H9 (cell line): ENCODE measurements at regions not wholly inside any gene's neighbourhood (a gene's known extent, or its start where the extent isn't known, plus 50 kb on each side); places are given as distances from the start of the nearest gene placed in this dataset.

Source experiments
- DNase-seq: peaks from one replicate; pipeline ENCODE4 v3.0.0-alpha.2; 2017
- H2AFZ ChIP-seq: one replicate; pipeline ENCODE4 v1.6.1; 2013; ENCODE audit warnings: mild to moderate bottlenecking, low read length, control low read depth, moderate library complexity
- H2AK5ac ChIP-seq: 2 replicates; pipeline ENCODE4 v1.6.1; 2013; ENCODE audit warnings: low read length, control low read depth, mixed read lengths; ENCODE audit not compliant: insufficient read length
- H2BK120ac ChIP-seq: one replicate; pipeline ENCODE4 v1.6.1; 2013; ENCODE audit warnings: low read depth, mild to moderate bottlenecking, low read length, control low read depth, inconsistent platforms; ENCODE audit not compliant: poor library complexity, severe bottlenecking
- H2BK12ac ChIP-seq: 2 replicates; pipeline ENCODE4 v1.6.1; 2013; ENCODE audit warnings: low read length, control low read depth, mixed read lengths, low read depth; ENCODE audit not compliant: insufficient read length
- H2BK15ac ChIP-seq: 2 replicates; pipeline ENCODE4 v1.6.1; 2013; ENCODE audit warnings: low read depth, low read length, control low read depth
- H2BK20ac ChIP-seq: one replicate; pipeline ENCODE4 v1.6.1; 2013; ENCODE audit warnings: low read depth, mild to moderate bottlenecking, low read length, control low read depth, inconsistent platforms; ENCODE audit not compliant: poor library complexity, severe bottlenecking
- H2BK5ac ChIP-seq: 2 replicates; pipeline ENCODE4 v1.6.1; 2013; ENCODE audit warnings: low read length, control low read depth, mixed read lengths; ENCODE audit not compliant: insufficient read length
- H3K14ac ChIP-seq: 2 replicates; pipeline ENCODE4 v1.6.1; 2013; ENCODE audit warnings: low read length, control low read depth; ENCODE audit not compliant: insufficient read depth
- H3K18ac ChIP-seq: 2 replicates; pipeline ENCODE4 v1.6.1; 2013; ENCODE audit warnings: low read depth, mild to moderate bottlenecking, mixed read lengths, low read length, control low read depth; ENCODE audit not compliant: insufficient read length
- H3K23ac ChIP-seq: 2 replicates; pipeline ENCODE4 v1.6.1; 2013; ENCODE audit warnings: low read length, control low read depth, mixed read lengths, low read depth; ENCODE audit not compliant: insufficient read length
- H3K23me2 ChIP-seq: 2 replicates; pipeline ENCODE4 v1.6.1; 2013; ENCODE audit warnings: low read depth, mild to moderate bottlenecking, mixed read lengths, low read length, control low read depth; ENCODE audit not compliant: insufficient read length, poor library complexity, severe bottlenecking
- H3K27ac ChIP-seq: 2 replicates; pipeline ENCODE4 v1.5.1; 2013; ENCODE audit warnings: low read length, control low read depth, mixed read lengths, low read depth; ENCODE audit not compliant: insufficient read length
- H3K27me3 ChIP-seq: 2 replicates; pipeline ENCODE4 v1.6.1; 2013; ENCODE audit warnings: low read length, control low read depth, inconsistent platforms; ENCODE audit not compliant: insufficient read depth
- H3K4ac ChIP-seq: 2 replicates; pipeline ENCODE4 v1.6.1; 2013; ENCODE audit warnings: low read depth, mild to moderate bottlenecking, control low read depth, inconsistent platforms, low read length, moderate library complexity
- H3K4me1 ChIP-seq: 2 replicates; pipeline ENCODE4 v1.6.1; 2013; ENCODE audit warnings: low read length, control low read depth, inconsistent platforms; ENCODE audit not compliant: insufficient read depth
- H3K4me2 ChIP-seq: 2 replicates; pipeline ENCODE4 v1.6.1; 2013; ENCODE audit warnings: low read length, control low read depth, mixed read lengths; ENCODE audit not compliant: insufficient read length, insufficient read depth
- H3K56ac ChIP-seq: 2 replicates; pipeline ENCODE4 v1.6.1; 2013; ENCODE audit warnings: low read depth, mild to moderate bottlenecking, mixed read lengths, low read length, control low read depth; ENCODE audit not compliant: insufficient read length
- H3K79me1 ChIP-seq: 2 replicates; pipeline ENCODE4 v1.6.1; 2013; ENCODE audit warnings: low read depth, mild to moderate bottlenecking, moderate library complexity, low read length, control low read depth, inconsistent platforms; ENCODE audit not compliant: insufficient read depth, poor library complexity, severe bottlenecking
- H3K79me2 ChIP-seq: 2 replicates; pipeline ENCODE4 v1.6.1; 2013; ENCODE audit warnings: low read length, control low read depth, inconsistent platforms; ENCODE audit not compliant: insufficient read depth
- H3K9ac ChIP-seq: 2 replicates; pipeline ENCODE4 v1.6.1; 2013; ENCODE audit warnings: low read length, control low read depth, mixed read lengths; ENCODE audit not compliant: insufficient read length; ENCODE audit errors: extremely low read depth
- H3K9me3 ChIP-seq: one replicate; pipeline ENCODE4 v1.6.1; 2013; ENCODE audit warnings: low read depth, low read length, inconsistent platforms; ENCODE audit not compliant: control insufficient read depth
- H3T11ph ChIP-seq: one replicate; pipeline ENCODE4 v1.6.1; 2013; ENCODE audit warnings: mild to moderate bottlenecking, low read length, control low read depth, inconsistent platforms
- H4K20me1 ChIP-seq: one replicate; pipeline ENCODE4 v1.6.1; 2013; ENCODE audit not compliant: control insufficient read depth, insufficient read length, insufficient read depth
- H4K5ac ChIP-seq: 2 replicates; pipeline ENCODE4 v1.6.1; 2013; ENCODE audit warnings: low read depth, mild to moderate bottlenecking, mixed read lengths, low read length, control low read depth; ENCODE audit not compliant: insufficient read length
- H4K8ac ChIP-seq: replicated peaks from 2 replicates; pipeline ENCODE4 v1.6.1; 2013; ENCODE audit warnings: low read length, control low read depth, mixed read lengths, low read depth; ENCODE audit not compliant: insufficient read length
- H4K91ac ChIP-seq: 2 replicates; pipeline ENCODE4 v1.6.1; 2013; ENCODE audit warnings: low read depth, mild to moderate bottlenecking, moderate library complexity, mixed read lengths, low read length, control low read depth; ENCODE audit not compliant: insufficient read length
- H3K27ac Mint-ChIP-seq, 3 experiments: 2 replicates in 2 of 3; 3 replicates in 1 of 3; pipeline ENCODE4 v1.8.0; 2020 to 2021; ENCODE audit warnings: mixed read lengths in 3 of 3, mild to moderate bottlenecking in 1 of 3, moderate library complexity in 1 of 3
- H3K27me3 Mint-ChIP-seq: 2 replicates; pipeline ENCODE4 v1.8.0; 2021; ENCODE audit warnings: low read depth, mild to moderate bottlenecking, moderate library complexity, mixed read lengths
- H3K36me3 Mint-ChIP-seq, 3 experiments: 2 replicates in 2 of 3; 3 replicates in 1 of 3; pipeline ENCODE4 v1.8.0; 2020 to 2021; ENCODE audit warnings: low read depth in 3 of 3, mixed read lengths in 3 of 3; ENCODE audit not compliant: insufficient read depth in 1 of 3
- H3K4me1 Mint-ChIP-seq, 2 experiments: 2 replicates each; pipeline ENCODE4 v1.8.0; 2020; ENCODE audit warnings: mixed read lengths in 2 of 2
- H3K4me3 Mint-ChIP-seq, 2 experiments: 2 replicates in 1 of 2; 3 replicates in 1 of 2; pipeline ENCODE4 v1.8.0; 2020 to 2021; ENCODE audit warnings: mild to moderate bottlenecking in 2 of 2, mixed read lengths in 2 of 2, moderate library complexity in 1 of 2
- H3K9me3 Mint-ChIP-seq, 2 experiments: 2 replicates in 1 of 2; 3 replicates in 1 of 2; pipeline ENCODE4 v1.8.0; 2020; ENCODE audit warnings: mild to moderate bottlenecking in 2 of 2, mixed read lengths in 2 of 2, moderate library complexity in 1 of 2
- CTCF ChIP-seq: fragments of 200-600 bp; sonication (generic); conservative IDR thresholded peaks from 3 replicates; pipeline ENCODE4 v1.8.0; 2021; ENCODE audit warnings: antibody characterized with exemption, mild to moderate bottlenecking
- WGBS: extraction: QIAGEN DNeasy Blood & Tissue Kit; methylation state at CpG from one replicate; pipeline ENCODE4 v1.1.7; 2013; ENCODE audit warnings: missing lambda C conversion rate, low lambda C conversion rate, mixed read lengths; ENCODE audit not compliant: insufficient read length; ENCODE audit errors: extremely low coverage; 5-methylcytosine and 5-hydroxymethylcytosine counted together

GRCh38 chr4:126610933-126611332, 1021.8 kb upstream of the INTU start:
- no peaks in the 10 kb centered on the region for H3K36me3 Mint-ChIP-seq
- no peak overlapping the region for H2AFZ ChIP-seq
- H3K4me1 Mint-ChIP-seq, result peaks cover 0 to 3% of the 10 kb centered on the region in 2 experiments; a peak in 2 of 4 replicates

More at GRCh38 chr4:126610933-126611332, 1021.8 kb upstream of the INTU start:
- Histone ChIP-seq H4K20me1 (no peaks in the 10 kb centered on the region), H3K14ac (no peak overlapping the region), H3K4me2 (no peak overlapping the region), H4K8ac (no peak overlapping the region), H3K23ac (no peak overlapping the region), H2BK20ac (no peak overlapping the region), H2BK15ac (no peak overlapping the region), H3K27me3 (no peaks in the 10 kb centered on the region), H3K79me1 (no peaks in the 10 kb centered on the region), H3K18ac (no peak overlapping the region), H3T11ph (no peak overlapping the region), H3K27ac (no peak overlapping the region), H2BK120ac (no peak overlapping the region), H4K5ac (no peak overlapping the region), H3K4me1 (no peaks in the 10 kb centered on the region), H3K9ac (no peak overlapping the region), H2BK12ac (no peak overlapping the region), H3K9me3 (no peaks in the 10 kb centered on the region), H3K23me2 (no peaks in the 10 kb centered on the region), H4K91ac (no peak overlapping the region), H2BK5ac (no peak overlapping the region), H2AK5ac (no peak overlapping the region), H3K56ac (no peak overlapping the region), H3K79me2 (no peaks in the 10 kb centered on the region), H3K4ac (no peak overlapping the region)
- H3K9me3 Mint-ChIP-seq, result no peaks in the 10 kb centered on the region
- H3K27me3 Mint-ChIP-seq, result no peaks in the 10 kb centered on the region
- no peak overlapping the region for H3K4me3 Mint-ChIP-seq
- DNase-seq, result no peak
- no peak overlapping the region for H3K27ac Mint-ChIP-seq
- TF ChIP-seq CTCF, result no peak
- WGBS, result no CpG with 5 or more reads among the region's 1 CpG
